ENCODE measurements at regions not wholly inside any gene's neighbourhood (a gene's known extent, or its start where the extent isn't known, plus 50 kb on each side); places are given as distances from the start of the nearest gene placed in this dataset.

DNA sequence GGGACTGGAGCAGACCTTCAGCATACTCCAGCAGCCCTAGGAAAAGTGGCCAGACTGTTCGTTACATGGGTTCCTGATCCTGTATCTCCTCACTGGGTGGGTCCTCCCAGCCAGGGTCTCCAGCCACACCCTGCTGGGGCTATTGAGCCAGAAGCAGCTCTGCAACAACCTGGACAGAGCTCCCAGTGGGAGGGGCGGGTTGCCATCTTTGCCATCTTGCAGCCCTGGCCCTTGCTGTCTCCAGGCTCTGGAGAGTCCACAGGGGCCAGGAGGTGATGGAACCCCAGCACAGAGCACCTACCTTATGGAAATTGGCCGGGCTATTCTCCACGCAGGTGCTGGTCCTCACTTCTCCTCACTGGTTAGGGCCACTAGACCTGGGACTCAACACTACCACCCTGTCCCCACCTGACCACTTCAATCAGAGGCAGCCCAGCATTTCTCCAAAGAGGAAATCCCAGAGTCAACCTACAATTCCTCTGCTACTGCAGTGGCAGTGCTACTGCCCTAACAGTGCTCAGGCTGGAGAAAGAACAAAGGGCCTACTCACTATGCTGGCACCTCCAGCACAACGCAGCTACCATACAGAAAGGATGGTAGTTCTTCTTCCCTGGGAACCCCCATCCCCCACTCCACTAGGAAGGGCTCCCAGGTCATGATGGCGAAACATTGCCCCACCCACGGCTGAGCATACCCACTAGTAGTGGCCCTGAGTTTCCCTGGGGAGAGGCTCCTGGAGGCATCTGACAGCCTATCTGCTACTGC is 290.2 kb upstream of the NCAM1 start:
- TF ChIP-seq, protein P1, sequence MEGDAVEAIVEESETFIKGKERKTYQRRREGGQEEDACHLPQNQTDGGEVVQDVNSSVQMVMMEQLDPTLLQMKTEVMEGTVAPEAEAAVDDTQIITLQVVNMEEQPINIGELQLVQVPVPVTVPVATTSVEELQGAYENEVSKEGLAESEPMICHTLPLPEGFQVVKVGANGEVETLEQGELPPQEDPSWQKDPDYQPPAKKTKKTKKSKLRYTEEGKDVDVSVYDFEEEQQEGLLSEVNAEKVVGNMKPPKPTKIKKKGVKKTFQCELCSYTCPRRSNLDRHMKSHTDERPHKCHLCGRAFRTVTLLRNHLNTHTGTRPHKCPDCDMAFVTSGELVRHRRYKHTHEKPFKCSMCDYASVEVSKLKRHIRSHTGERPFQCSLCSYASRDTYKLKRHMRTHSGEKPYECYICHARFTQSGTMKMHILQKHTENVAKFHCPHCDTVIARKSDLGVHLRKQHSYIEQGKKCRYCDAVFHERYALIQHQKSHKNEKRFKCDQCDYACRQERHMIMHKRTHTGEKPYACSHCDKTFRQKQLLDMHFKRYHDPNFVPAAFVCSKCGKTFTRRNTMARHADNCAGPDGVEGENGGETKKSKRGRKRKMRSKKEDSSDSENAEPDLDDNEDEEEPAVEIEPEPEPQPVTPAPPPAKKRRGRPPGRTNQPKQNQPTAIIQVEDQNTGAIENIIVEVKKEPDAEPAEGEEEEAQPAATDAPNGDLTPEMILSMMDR (IDR thresholded peaks at IDR 0.05; ENCODE audit: low read depth, low read length, missing input control): no peak
- TF ChIP-seq, protein P2, sequence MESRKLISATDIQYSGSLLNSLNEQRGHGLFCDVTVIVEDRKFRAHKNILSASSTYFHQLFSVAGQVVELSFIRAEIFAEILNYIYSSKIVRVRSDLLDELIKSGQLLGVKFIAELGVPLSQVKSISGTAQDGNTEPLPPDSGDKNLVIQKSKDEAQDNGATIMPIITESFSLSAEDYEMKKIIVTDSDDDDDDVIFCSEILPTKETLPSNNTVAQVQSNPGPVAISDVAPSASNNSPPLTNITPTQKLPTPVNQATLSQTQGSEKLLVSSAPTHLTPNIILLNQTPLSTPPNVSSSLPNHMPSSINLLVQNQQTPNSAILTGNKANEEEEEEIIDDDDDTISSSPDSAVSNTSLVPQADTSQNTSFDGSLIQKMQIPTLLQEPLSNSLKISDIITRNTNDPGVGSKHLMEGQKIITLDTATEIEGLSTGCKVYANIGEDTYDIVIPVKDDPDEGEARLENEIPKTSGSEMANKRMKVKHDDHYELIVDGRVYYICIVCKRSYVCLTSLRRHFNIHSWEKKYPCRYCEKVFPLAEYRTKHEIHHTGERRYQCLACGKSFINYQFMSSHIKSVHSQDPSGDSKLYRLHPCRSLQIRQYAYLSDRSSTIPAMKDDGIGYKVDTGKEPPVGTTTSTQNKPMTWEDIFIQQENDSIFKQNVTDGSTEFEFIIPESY (IDR thresholded peaks at IDR 0.05): no peak
- no peak for TF ChIP-seq JUND (IDR thresholded peaks at IDR 0.05)
- TF ChIP-seq, protein P3, sequence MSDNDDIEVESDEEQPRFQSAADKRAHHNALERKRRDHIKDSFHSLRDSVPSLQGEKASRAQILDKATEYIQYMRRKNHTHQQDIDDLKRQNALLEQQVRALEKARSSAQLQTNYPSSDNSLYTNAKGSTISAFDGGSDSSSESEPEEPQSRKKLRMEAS (IDR thresholded peaks at IDR 0.05): no peak
- no peak for TF ChIP-seq HNF4A (conservative IDR thresholded peaks at IDR 0.05)
- TF ChIP-seq, protein P4, sequence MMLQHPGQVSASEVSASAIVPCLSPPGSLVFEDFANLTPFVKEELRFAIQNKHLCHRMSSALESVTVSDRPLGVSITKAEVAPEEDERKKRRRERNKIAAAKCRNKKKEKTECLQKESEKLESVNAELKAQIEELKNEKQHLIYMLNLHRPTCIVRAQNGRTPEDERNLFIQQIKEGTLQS (IDR thresholded peaks at IDR 0.05): no peak
- TF ChIP-seq GABPA (IDR thresholded peaks at IDR 0.05 in 1 of 2, conservative IDR thresholded peaks at IDR 0.05 in 1 of 2): no peak
- no peak for TF ChIP-seq SP1 (IDR thresholded peaks at IDR 0.05)

All from liver (tissue), 3 donors.